ENCODE measurements at regions not wholly inside any gene's neighbourhood (a gene's known extent, or its start where the extent isn't known, plus 50 kb on each side); places are given as distances from the start of the nearest gene placed in this dataset.
"Not testable (repeated sequence)": the region's sequence is repeated elsewhere in the genome, so short reads cannot be mapped to it uniquely, and the experiment has no call there.

- DNase-seq, result no peak
These were observed 500.8 kb downstream of the MN1 start for GRCh38 chr22:27300536-27301285.

GRCh38 chr22:27302501-27302900 is 499.1 kb downstream of the MN1 start:
- no peak for DNase-seq

- no peak for DNase-seq
These were observed 497.8 kb downstream of the MN1 start for GRCh38 chr22:27303718-27304117.

- no peak for DNase-seq
These were observed 494.8 kb downstream of the MN1 start for GRCh38 chr22:27306771-27307170.

GRCh38 chr22:27307545-27308247 is 493.9 kb downstream of the MN1 start:
- DNase-seq, result no peak

GRCh38 chr22:27308513-27308912 is 493.0 kb downstream of the MN1 start:
- no peak for DNase-seq

GRCh38 chr22:27309697-27310096 is 491.9 kb downstream of the MN1 start:
- DNase-seq, result no peak

GRCh38 chr22:27310966-27311697 is 490.4 kb downstream of the MN1 start:
- no peak for DNase-seq

- no peak for DNase-seq
These were observed 489.6 kb downstream of the MN1 start for GRCh38 chr22:27311698-27312550.

- no peak for DNase-seq
These were observed 489.0 kb downstream of the MN1 start for GRCh38 chr22:27312565-27312964.

GRCh38 chr22:27312966-27313855 is 488.3 kb downstream of the MN1 start:
- DNase-seq, result no peak

GRCh38 chr22:27314276-27314807 is 487.2 kb downstream of the MN1 start:
- DNase-seq, result no peak

- no peak for DNase-seq
These were observed 485.7 kb downstream of the MN1 start for GRCh38 chr22:27315833-27316232.

GRCh38 chr22:27317096-27317495 is 484.5 kb downstream of the MN1 start:
- no peak for DNase-seq

- DNase-seq, result no peak
These were observed 483.6 kb downstream of the MN1 start for GRCh38 chr22:27317971-27318428.

GRCh38 chr22:27318516-27318915 is 483.0 kb downstream of the MN1 start:
- DNase-seq, result no peak

GRCh38 chr22:27323661-27324060 is 477.9 kb downstream of the MN1 start:
- DNase-seq, result no peak

- DNase-seq, result not testable (repeated sequence)
These were observed 476.6 kb downstream of the MN1 start for GRCh38 chr22:27324908-27325307.

- no peak for DNase-seq
These were observed 474.1 kb downstream of the MN1 start for GRCh38 chr22:27327497-27327896.

- no peak for DNase-seq
These were observed 473.4 kb downstream of the MN1 start for GRCh38 chr22:27327981-27328721.
